Loucy (cell line): ENCODE measurements at regions not wholly inside any gene's neighbourhood (a gene's known extent, or its start where the extent isn't known, plus 50 kb on each side); places are given as distances from the start of the nearest gene placed in this dataset.

Experiments used
- EZH2phosphoT487 ChIP-seq: fragments of 200-600 bp; IDR thresholded peaks from 2 replicates; pipeline ENCODE4 v1.6.1; 2018; ENCODE audit warnings: antibody characterized with exemption, mild to moderate bottlenecking, moderate library complexity, borderline replicate concordance
- TF ChIP-seq, protein P1 (sequence below): fragments of 200-600 bp; sonication (generic); conservative IDR thresholded peaks from 2 replicates; pipeline ENCODE4 v1.5.1; 2014; ENCODE audit warnings: mild to moderate bottlenecking, antibody characterized with exemption, low read length

- TF ChIP-seq, protein P1, sequence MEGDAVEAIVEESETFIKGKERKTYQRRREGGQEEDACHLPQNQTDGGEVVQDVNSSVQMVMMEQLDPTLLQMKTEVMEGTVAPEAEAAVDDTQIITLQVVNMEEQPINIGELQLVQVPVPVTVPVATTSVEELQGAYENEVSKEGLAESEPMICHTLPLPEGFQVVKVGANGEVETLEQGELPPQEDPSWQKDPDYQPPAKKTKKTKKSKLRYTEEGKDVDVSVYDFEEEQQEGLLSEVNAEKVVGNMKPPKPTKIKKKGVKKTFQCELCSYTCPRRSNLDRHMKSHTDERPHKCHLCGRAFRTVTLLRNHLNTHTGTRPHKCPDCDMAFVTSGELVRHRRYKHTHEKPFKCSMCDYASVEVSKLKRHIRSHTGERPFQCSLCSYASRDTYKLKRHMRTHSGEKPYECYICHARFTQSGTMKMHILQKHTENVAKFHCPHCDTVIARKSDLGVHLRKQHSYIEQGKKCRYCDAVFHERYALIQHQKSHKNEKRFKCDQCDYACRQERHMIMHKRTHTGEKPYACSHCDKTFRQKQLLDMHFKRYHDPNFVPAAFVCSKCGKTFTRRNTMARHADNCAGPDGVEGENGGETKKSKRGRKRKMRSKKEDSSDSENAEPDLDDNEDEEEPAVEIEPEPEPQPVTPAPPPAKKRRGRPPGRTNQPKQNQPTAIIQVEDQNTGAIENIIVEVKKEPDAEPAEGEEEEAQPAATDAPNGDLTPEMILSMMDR = no peak
- TF ChIP-seq EZH2phosphoT487 = no peak
Measured at GRCh38 chr1:201697174-201697573, 131.8 kb upstream of the IPO9 start.
